ENCODE measurements at regions not wholly inside any gene's neighbourhood (a gene's known extent, or its start where the extent isn't known, plus 50 kb on each side); places are given as distances from the start of the nearest gene placed in this dataset.

DNA sequence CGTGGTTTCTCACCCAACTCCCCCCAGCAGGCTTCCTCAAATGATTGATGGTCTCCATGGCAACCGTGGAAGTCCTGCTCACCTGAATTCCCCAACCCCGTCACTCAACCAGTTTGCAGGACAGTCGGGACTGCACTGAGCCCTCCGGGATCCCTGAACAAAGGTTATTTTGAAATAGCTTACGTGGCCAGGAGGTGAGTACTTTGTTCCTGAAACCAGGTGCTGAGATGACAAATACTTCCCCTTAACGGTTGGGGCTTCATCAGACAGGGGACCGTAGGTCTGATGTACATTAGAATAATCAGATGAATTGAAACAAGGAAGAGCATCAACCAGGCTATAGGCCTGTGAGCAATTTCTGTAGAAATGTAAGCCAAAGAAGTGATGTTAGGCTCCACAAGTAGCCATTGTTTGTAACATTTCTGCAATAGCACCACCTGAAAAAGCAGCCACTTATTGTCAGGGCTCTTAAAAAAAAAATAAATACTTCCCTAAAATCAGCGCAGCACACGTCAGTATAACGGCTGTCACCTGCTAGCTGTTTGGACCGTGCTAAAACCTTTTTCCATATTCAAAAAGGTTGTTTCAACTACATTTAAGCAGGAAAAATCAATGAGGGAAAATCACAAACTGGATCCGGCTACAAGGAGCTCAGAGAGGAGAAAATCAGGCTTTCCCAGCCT lies 206.4 kb upstream of the ID2 start:
- H3K36me3 ChIP-seq (ENCODE audit: control insufficient read depth, insufficient read depth, low read length): no peaks in the 10 kb centered on the region
- H3K4me1 ChIP-seq: peaks cover 57% of the 10 kb centered on the region
- H3K79me2 ChIP-seq: no peaks in the 10 kb centered on the region
- no peak overlapping the region for H3K4me2 ChIP-seq (ENCODE audit: low read length)
- H3K9ac ChIP-seq: no peak overlapping the region
- H3K27ac ChIP-seq: peak overlapping the region; percentile 1
- TF ChIP-seq, protein P1, sequence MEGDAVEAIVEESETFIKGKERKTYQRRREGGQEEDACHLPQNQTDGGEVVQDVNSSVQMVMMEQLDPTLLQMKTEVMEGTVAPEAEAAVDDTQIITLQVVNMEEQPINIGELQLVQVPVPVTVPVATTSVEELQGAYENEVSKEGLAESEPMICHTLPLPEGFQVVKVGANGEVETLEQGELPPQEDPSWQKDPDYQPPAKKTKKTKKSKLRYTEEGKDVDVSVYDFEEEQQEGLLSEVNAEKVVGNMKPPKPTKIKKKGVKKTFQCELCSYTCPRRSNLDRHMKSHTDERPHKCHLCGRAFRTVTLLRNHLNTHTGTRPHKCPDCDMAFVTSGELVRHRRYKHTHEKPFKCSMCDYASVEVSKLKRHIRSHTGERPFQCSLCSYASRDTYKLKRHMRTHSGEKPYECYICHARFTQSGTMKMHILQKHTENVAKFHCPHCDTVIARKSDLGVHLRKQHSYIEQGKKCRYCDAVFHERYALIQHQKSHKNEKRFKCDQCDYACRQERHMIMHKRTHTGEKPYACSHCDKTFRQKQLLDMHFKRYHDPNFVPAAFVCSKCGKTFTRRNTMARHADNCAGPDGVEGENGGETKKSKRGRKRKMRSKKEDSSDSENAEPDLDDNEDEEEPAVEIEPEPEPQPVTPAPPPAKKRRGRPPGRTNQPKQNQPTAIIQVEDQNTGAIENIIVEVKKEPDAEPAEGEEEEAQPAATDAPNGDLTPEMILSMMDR (IDR thresholded peaks at IDR 0.05): no peak
- H3K9me3 ChIP-seq (ENCODE audit: control insufficient read depth, low read length): no peaks in the 10 kb centered on the region
- peak overlapping the region; percentile 23 for H2AFZ ChIP-seq
- no peaks in the 10 kb centered on the region for H3K27me3 ChIP-seq (ENCODE audit: control insufficient read depth, insufficient read depth, low read length)
- no peak overlapping the region for H3K4me3 ChIP-seq (ENCODE audit: low read depth, low read length)

DNA sequence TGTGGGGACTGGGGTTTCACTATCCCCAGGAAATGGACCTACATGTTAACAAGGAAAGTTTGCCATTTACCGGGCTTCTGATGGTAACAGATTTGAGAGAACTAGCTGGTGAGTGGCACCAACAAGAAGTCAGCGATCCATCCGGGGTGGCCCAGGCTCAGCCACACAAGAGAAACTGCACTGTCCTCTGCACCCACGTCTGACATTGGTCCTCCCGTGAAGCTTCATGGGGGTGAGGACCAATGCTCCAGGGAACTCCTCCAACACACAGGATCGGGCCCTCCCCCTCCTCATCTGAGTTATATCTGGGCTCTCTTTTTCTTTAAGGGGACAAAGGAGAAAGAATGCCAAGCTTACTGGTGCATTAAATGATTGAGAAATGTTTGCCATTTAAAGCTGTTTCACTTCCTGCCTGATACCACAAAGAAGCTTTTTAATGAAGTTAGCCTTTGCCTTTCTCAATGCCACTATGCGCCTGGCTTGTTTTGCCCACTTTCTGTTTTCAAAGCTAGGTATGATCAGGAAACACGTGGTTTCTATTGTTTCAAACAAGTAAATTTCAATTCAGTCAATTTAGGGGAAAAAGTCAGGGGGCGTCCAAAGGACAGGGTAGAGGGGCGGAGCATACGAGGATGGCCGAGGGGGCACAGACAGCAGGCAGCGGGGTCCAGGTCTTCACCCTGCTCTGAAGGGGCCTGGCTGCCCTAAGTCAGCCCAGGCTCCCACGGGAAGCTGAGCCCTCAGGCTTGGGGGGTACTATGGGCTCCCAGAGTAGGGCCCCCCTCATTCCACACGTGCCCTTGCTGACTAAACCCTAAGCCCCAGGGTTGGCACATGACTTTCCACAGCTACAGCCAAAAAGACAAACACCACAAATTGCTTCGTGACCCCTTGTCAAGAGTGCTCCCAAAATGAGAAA lies 204.0 kb upstream of the ID2 start:
- TF ChIP-seq, protein P1 (IDR thresholded peaks at IDR 0.05): no peak
- H3K36me3 ChIP-seq (ENCODE audit: control insufficient read depth, insufficient read depth, low read length): no peaks in the 10 kb centered on the region
- peak overlapping the region; percentile 11 for H3K4me2 ChIP-seq (ENCODE audit: low read length)
- H3K4me1 ChIP-seq: peaks cover 73% of the 10 kb centered on the region
- H3K9ac ChIP-seq: no peak overlapping the region
- H3K9me3 ChIP-seq (ENCODE audit: control insufficient read depth, low read length): no peaks in the 10 kb centered on the region
- no peaks in the 10 kb centered on the region for H3K27me3 ChIP-seq (ENCODE audit: control insufficient read depth, insufficient read depth, low read length)
- H3K79me2 ChIP-seq: no peaks in the 10 kb centered on the region
- H3K27ac ChIP-seq: no peak overlapping the region
- peak overlapping the region; percentile 12 for H2AFZ ChIP-seq
- H3K4me3 ChIP-seq (ENCODE audit: low read depth, low read length): no peak overlapping the region

DNA sequence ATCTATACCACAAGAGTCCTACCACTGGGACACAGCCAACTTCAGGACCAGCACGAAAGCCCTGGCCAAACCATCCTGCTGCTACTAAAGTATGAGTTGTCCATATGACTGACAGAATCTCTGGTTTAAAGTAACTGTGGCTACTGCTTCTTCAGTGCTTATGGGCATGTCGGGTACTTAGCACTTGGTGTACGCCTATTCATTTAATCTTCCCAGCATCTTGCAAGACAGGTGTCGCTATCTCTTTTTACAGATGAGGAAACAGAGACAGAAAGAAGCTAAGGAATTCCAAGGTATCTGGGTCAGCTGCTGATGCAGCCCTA lies 203.4 kb upstream of the ID2 start:
- Histone ChIP-seq H3K4me1 (peaks cover 68% of the 10 kb centered on the region), H3K79me2 (no peaks in the 10 kb centered on the region), H3K27me3 (ENCODE audit: control insufficient read depth, insufficient read depth, low read length) (no peaks in the 10 kb centered on the region), H3K4me3 (ENCODE audit: low read depth, low read length) (no peak overlapping the region), H3K36me3 (ENCODE audit: control insufficient read depth, insufficient read depth, low read length) (no peaks in the 10 kb centered on the region), H3K9me3 (ENCODE audit: control insufficient read depth, low read length) (no peaks in the 10 kb centered on the region), H3K4me2 (ENCODE audit: low read length) (no peak overlapping the region), H2AFZ (no peak overlapping the region), H3K9ac (no peak overlapping the region), H3K27ac (no peak overlapping the region)
- TF ChIP-seq, protein P1 (IDR thresholded peaks at IDR 0.05): no peak

DNA sequence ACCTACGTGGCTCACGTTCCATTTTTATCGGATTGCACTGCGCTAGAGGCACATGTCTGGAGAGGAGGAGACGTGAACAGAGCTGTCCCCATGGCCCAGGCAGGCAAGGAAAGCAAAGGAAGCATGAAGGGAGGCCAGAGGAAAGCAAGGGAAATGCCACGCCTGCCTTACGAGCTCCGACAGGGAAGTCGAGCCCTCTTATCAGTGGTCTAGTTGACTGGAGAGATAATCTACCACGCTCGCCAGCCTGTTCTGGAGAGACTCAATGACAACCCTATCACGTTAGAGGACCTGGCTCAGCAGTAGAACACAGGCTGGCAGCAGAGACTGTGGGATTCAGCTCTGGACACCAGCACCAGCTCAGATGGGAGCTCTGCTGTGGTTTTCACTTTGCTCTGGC lies 202.6 kb upstream of the ID2 start:
- H3K36me3 ChIP-seq (ENCODE audit: control insufficient read depth, insufficient read depth, low read length): no peaks in the 10 kb centered on the region
- no peaks in the 10 kb centered on the region for H3K9me3 ChIP-seq (ENCODE audit: control insufficient read depth, low read length)
- H3K27me3 ChIP-seq (ENCODE audit: control insufficient read depth, insufficient read depth, low read length): no peaks in the 10 kb centered on the region
- H2AFZ ChIP-seq: peak overlapping the region; percentile 69
- no peak overlapping the region for H3K9ac ChIP-seq
- H3K27ac ChIP-seq: peak overlapping the region; percentile 65
- TF ChIP-seq, protein P1 (IDR thresholded peaks at IDR 0.05): no peak
- no peak overlapping the region for H3K4me2 ChIP-seq (ENCODE audit: low read length)
- H3K79me2 ChIP-seq: no peaks in the 10 kb centered on the region
- H3K4me1 ChIP-seq: peaks cover 60% of the 10 kb centered on the region
- no peak overlapping the region for H3K4me3 ChIP-seq (ENCODE audit: low read depth, low read length)

All from parathyroid adenoma (tissue), 2 donors.